GM12801 (cell line): ENCODE measurements at regions not wholly inside any gene's neighbourhood (a gene's known extent, or its start where the extent isn't known, plus 50 kb on each side); places are given as distances from the start of the nearest gene placed in this dataset.

Experiments used
- CTCF ChIP-seq: IDR thresholded peaks from one replicate; pipeline ENCODE4 v1.5.1; 2011; ENCODE audit warnings: control low read depth; ENCODE audit not compliant: insufficient read length; ENCODE audit errors: extremely low read depth

DNA sequence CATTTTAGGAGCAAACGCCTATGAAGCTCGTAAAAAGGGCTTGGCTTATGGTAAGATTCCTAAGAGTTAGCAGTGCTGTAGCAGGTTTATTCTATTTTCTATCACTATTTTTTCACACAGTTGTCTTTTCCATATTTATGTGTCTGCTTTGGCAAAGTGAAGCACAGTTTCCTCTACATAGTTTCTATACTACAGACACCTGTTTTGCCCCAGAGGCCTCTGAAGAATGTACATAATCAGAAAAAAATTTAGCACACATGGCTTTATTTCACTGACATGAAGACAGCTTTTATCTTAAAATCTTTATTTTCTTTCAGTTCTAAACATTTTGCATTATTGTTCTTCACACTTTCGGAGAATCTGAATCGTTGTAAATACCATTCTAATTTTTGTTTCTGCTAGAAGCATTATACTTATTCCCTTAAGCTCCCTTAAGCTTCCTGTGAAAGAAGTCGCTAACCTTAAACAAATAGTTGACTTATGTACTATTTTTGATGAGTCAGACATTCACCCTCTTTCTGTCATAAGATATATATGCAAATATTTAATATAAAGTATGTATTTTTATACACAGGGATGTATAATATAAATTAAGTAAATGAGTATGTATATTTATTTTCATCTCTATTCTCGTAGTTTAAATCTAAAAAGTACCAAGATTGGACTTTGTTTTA is 816.0 kb downstream of the OLFM4 start:
- TF ChIP-seq CTCF = no peak

DNA sequence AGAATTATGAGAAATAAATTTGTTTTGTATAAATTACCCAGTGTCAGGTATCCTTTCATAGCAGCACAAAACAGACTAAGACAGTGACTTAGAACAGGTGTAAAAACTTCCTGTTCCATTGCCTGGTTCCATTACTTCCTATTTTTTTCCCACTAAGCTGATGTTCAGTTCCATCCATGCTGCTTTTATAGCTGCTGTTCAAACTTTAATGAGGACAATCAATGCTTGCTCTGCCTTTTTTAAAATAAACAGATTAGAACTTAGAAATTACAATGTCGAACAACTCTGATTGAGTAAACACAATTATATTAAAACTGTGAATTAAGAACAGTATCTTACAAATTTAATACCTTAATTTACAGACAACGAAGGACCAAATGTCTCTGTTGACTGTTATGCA is 818.9 kb downstream of the OLFM4 start:
- no peak for TF ChIP-seq CTCF

DNA sequence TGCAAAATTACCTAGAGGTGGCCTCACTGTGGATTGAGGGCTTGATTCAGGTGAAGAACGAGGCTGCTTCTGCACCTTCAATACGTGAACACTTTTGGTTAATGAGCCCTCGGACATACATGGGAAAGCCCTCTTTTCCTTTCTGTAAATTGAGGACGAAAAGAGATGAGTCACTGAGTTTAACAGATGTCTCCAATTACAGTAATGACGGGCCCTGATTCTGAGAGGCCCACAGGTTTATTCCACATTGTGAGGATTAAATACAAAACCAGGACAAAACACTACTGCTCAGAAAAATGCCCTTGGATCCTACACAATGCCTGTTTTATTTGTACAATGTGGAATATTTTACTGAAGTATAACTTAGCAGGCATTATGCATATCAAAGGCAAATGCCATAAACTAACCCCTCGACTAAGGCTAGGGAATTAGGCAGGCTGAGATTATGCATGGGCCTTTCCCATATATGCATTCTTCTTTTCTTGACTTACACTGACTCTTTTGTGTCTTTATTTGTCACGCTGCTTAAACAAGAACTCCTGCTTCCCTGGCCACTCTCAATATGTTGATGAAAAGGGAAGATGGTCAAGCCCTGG is 819.9 kb downstream of the OLFM4 start:
- TF ChIP-seq CTCF = no peak

GRCh38 chr13:53854321-53854720 is 825.7 kb downstream of the OLFM4 start:
- no peak for TF ChIP-seq CTCF

GRCh38 chr13:53856573-53857195 is 828.1 kb downstream of the OLFM4 start:
- no peak for TF ChIP-seq CTCF

- no peak for TF ChIP-seq CTCF
Observed at GRCh38 chr13:53863520-53863919, 834.9 kb downstream of the OLFM4 start.

DNA sequence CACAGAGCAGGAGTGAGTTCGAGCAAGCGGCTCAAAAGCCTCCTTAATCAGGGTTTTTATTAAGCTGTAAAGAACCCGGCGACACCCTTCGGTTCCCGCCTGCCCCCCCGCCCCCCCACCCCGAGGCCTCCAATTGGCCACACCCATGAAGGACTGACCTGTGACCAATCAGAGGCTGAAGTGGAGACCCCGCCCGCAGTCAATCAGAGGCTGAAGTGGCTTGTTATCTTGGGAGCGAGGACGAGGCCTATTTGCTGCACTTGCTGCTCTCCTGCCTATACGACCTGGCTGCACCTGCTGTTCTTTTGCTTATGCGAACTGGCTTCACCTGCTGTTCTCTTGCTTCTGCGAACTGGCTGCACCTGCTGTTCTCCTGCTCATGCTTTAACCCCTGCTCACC is 844.9 kb downstream of the OLFM4 start:
- no peak for TF ChIP-seq CTCF
